ENCODE measurements at regions not wholly inside any gene's neighbourhood (a gene's known extent, or its start where the extent isn't known, plus 50 kb on each side); places are given as distances from the start of the nearest gene placed in this dataset.

DNA sequence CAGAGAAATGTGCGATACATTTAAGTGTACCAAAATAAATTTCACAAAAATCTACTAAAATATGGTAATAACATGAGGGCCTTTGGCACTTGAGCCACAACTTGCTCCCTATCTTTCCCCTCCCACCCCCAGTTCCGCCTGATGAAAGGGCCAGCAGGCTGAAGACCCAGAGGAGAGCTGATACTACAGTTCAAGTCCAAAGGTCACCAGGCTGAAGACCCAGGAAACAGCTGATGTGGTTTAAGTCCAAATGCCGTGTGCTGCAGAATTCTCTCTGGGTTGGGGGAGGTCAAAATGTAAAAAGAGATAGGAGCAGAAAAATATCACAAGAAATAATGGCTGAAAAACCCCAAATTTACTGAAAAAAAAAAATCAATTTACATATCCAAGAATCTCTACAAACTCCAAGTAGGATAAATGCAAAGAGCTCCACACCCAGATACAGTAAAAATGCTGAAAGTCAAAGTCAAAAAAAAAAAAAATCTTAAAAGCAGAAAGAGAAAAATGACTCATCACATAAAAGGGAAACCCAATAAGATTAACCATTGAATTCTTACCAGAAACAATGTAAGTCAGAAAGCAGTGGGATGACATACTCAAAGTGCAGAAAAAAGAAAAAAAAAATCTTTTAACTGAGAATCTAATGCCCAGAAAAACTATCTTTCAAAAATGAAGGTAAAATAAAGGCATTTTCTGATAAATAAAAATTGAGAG lies 452.1 kb upstream of the ASIC2 start:
- TF ChIP-seq, protein P1, sequence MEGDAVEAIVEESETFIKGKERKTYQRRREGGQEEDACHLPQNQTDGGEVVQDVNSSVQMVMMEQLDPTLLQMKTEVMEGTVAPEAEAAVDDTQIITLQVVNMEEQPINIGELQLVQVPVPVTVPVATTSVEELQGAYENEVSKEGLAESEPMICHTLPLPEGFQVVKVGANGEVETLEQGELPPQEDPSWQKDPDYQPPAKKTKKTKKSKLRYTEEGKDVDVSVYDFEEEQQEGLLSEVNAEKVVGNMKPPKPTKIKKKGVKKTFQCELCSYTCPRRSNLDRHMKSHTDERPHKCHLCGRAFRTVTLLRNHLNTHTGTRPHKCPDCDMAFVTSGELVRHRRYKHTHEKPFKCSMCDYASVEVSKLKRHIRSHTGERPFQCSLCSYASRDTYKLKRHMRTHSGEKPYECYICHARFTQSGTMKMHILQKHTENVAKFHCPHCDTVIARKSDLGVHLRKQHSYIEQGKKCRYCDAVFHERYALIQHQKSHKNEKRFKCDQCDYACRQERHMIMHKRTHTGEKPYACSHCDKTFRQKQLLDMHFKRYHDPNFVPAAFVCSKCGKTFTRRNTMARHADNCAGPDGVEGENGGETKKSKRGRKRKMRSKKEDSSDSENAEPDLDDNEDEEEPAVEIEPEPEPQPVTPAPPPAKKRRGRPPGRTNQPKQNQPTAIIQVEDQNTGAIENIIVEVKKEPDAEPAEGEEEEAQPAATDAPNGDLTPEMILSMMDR (IDR thresholded peaks at IDR 0.05; ENCODE audit: extremely low read depth, missing control alignments): no peak
- DNase-seq (ENCODE audit: low spot score): no peak

DNA sequence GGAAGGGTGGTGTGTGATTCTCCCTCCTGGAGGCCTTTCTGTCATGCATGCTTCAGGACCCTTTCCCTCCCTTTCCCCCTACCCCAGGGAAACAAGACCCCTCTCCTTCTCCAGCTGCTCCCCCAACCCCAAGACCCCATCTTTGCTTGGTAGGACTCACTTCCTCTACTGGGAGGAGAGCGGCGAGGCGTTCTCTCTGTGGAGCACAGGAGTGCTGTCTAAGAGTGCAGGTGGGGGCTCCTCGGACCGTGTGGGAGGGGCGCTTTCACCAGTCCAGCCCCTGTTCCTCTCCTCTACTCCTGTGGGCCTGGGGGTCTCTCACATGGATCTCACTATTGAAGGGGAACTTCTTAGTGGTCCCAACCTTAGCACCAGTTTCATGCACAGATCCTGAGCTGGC lies 456.1 kb upstream of the ASIC2 start:
- DNase-seq (ENCODE audit: low spot score): no peak
- TF ChIP-seq, protein P1 (IDR thresholded peaks at IDR 0.05; ENCODE audit: extremely low read depth, missing control alignments): no peak

DNA sequence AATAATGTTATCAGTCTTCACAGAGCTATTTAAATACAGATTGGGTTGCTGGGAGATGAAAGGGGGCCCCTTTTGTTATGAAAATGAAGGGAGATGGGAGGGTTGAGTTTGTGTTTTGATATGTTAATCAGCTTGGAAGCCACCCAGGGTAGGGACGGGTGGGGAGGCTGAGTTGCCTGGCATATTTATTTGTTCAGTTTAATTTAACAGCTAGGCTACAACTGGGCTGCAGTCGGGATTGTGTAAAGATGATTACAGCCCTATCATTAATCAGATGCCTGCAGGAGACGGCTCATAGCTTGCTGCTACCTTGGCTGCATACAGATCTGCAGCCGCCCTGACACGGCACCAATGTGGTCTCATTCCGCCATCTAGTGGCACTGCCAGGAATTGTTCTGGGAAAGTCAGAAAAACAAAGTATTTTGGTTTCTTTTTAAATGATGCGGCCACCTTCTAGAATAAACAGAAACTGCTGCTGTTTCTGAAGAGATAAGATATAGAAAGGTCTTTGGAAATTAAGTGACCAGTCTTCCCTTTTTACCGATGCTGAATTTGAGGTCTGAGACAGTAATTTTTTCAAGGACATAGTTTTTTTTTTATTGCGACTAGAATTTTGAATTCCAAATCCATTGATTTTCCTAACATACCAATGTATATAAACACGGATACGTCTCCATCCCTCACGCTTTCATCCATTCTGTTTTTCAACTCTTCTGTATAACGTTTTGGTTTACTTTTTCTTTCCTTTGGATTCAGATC lies 458.0 kb upstream of the ASIC2 start:
- peak; percentile 60 for DNase-seq (ENCODE audit: low spot score)
- TF ChIP-seq, protein P1 (IDR thresholded peaks at IDR 0.05; ENCODE audit: extremely low read depth, missing control alignments): peak; percentile 86

DNA sequence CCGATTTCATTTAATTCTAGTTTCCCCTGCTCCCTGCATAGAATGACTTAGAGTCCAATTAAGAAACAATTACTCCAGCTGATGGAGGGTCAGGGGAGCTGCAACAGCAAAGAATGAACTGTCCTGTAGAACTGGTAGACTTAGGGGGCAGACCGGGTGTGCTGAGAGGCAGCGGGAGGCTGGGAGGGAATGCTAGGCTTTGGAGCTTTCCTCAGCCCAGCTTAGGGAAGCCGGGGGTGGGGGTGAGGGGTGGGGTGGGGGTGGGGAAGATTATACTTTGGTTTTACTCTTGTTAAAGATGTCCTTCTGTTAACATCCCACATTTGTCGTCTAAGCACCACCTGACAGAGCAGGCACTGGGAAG lies 458.6 kb upstream of the ASIC2 start:
- no peak for DNase-seq (ENCODE audit: low spot score)
- TF ChIP-seq, protein P1 (IDR thresholded peaks at IDR 0.05; ENCODE audit: extremely low read depth, missing control alignments): no peak

DNA sequence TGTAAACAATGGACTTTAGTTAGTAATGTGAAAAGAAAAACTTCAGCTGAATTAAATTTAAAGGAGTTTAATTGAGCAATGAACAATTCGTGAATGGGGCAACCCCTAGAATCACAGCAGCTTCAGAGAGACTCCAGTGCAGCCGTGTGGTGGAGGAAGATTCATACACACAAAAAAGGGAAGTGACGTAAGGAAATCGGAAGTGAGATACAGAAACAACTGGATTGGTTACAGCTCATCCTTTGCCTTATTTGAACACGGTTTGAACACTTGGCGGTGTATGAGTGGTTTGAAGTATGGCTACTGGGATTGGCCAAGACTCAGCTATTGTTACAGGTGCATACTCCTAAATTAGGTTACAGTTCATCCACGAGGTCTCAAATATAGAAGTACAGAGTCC lies 460.4 kb upstream of the ASIC2 start:
- TF ChIP-seq, protein P1 (IDR thresholded peaks at IDR 0.05; ENCODE audit: extremely low read depth, missing control alignments): no peak
- DNase-seq (ENCODE audit: low spot score): no peak

DNA sequence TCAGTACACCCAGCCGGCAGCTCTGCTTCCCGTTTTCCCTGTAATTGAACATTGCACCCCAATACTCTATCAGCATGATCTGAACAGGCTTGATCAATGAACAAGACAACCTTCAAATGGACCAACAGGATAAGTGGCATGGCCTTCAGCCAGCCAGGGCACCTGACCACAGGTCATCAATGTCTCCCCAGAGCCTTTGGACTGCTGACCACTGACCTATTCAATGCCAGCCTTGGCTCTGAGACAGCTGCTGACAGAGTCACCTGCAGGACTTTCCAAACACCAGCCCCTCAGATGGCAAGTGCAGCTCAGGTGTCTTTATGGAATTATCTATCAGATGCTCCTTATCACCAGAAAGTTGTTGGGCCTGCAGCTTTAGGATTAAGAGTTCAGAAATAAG lies 462.9 kb upstream of the ASIC2 start:
- TF ChIP-seq, protein P1 (IDR thresholded peaks at IDR 0.05; ENCODE audit: extremely low read depth, missing control alignments): no peak
- DNase-seq (ENCODE audit: low spot score): no peak

DNA sequence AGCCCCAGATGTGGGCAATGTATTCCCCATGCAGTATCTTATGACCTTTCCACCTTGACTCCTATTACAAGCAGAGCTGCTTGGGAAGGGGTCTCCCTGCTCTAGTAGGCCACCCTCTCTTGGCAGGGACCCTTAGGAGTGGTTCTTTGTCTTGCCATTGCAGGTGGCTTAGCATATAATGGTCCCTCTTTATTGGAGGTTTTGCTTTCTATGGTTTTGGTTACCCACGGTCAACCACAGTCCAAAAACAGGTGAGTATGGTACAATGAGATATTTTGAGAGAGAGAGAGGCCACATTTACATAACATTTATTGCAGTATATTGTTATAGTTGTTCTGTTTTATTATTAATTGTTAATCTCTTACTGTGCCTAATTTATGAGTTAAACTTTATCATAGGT lies 472.8 kb upstream of the ASIC2 start:
- DNase-seq (ENCODE audit: low spot score): no peak
- TF ChIP-seq, protein P1 (IDR thresholded peaks at IDR 0.05; ENCODE audit: extremely low read depth, missing control alignments): no peak
